Mesendoderm (in vitro differentiated cells): ENCODE measurements at regions not wholly inside any gene's neighbourhood (a gene's known extent, or its start where the extent isn't known, plus 50 kb on each side); places are given as distances from the start of the nearest gene placed in this dataset.
"Not testable (repeated sequence)": the region's sequence is repeated elsewhere in the genome, so short reads cannot be mapped to it uniquely, and the experiment has no call there.

Experiments
- DNase-seq: peaks from one replicate; pipeline ENCODE4 v3.0.0; 2013
- H2AK5ac ChIP-seq: 2 replicates; pipeline ENCODE4 v1.6.1; 2013; ENCODE audit warnings: low read length, inconsistent platforms
- H2BK120ac ChIP-seq: 2 replicates; pipeline ENCODE4 v1.6.1; 2013; ENCODE audit warnings: low read depth, mild to moderate bottlenecking, low read length, moderate library complexity, mixed read lengths
- H2BK15ac ChIP-seq: replicated peaks from 2 replicates; pipeline ENCODE4 v1.6.1; 2013; ENCODE audit warnings: low read depth, mild to moderate bottlenecking, moderate library complexity
- H2BK5ac ChIP-seq: 2 replicates; pipeline ENCODE4 v1.6.1; 2013; ENCODE audit warnings: low read length, inconsistent platforms
- H3K18ac ChIP-seq: 2 replicates; pipeline ENCODE4 v1.6.1; 2013; ENCODE audit warnings: mild to moderate bottlenecking, low read length, mixed read lengths
- H3K23ac ChIP-seq: one replicate; pipeline ENCODE4 v1.6.1; 2013; ENCODE audit warnings: low read length
- H3K27ac ChIP-seq: 2 replicates; pipeline ENCODE4 v1.5.1; 2013; ENCODE audit warnings: low read depth, mild to moderate bottlenecking, inconsistent platforms, low read length, moderate library complexity
- H3K27me3 ChIP-seq: 2 replicates; pipeline ENCODE4 v1.6.1; 2013; ENCODE audit warnings: low read length, control low read depth, mild to moderate bottlenecking, inconsistent platforms; ENCODE audit not compliant: insufficient read depth, poor library complexity
- H3K36me3 ChIP-seq: 2 replicates; pipeline ENCODE4 v1.6.1; 2013; ENCODE audit warnings: low read length, inconsistent platforms; ENCODE audit not compliant: control insufficient read depth, insufficient read depth
- H3K4ac ChIP-seq: one replicate; pipeline ENCODE4 v1.6.1; 2013; ENCODE audit warnings: low read depth, mild to moderate bottlenecking, low read length, moderate library complexity
- H3K4me1 ChIP-seq: 2 replicates; pipeline ENCODE4 v1.6.1; 2013; ENCODE audit warnings: low read depth, low read length, inconsistent platforms; ENCODE audit not compliant: control insufficient read depth
- H3K4me2 ChIP-seq: 2 replicates; pipeline ENCODE4 v1.6.1; 2013; ENCODE audit warnings: low read length
- H3K4me3 ChIP-seq: 2 replicates; pipeline ENCODE4 v1.5.1; 2013; ENCODE audit warnings: mild to moderate bottlenecking, low read length
- H3K56ac ChIP-seq: one replicate; pipeline ENCODE4 v1.6.1; 2013; ENCODE audit warnings: low read length
- H3K79me1 ChIP-seq: 2 replicates; pipeline ENCODE4 v1.6.1; 2013; ENCODE audit warnings: low read length, inconsistent platforms
- H3K79me2 ChIP-seq: 2 replicates; pipeline ENCODE4 v1.6.1; 2013; ENCODE audit warnings: mild to moderate bottlenecking, low read length; ENCODE audit not compliant: control insufficient read depth, insufficient read depth
- H3K9ac ChIP-seq: 2 replicates; pipeline ENCODE4 v1.6.1; 2013; ENCODE audit warnings: low read length, inconsistent platforms
- H4K5ac ChIP-seq: one replicate; pipeline ENCODE4 v1.6.1; 2013; ENCODE audit warnings: low read length
- H4K8ac ChIP-seq: one replicate; pipeline ENCODE4 v1.6.1; 2013; ENCODE audit warnings: low read depth, mild to moderate bottlenecking, control low read depth, low read length, moderate library complexity
- WGBS: extraction: QIAGEN DNeasy Blood & Tissue Kit; methylation state at CpG from one replicate; pipeline ENCODE4 v1.1.7; 2013; ENCODE audit warnings: low lambda C conversion rate, missing lambda C conversion rate; ENCODE audit not compliant: insufficient coverage; ENCODE audit errors: extremely low coverage; 5-methylcytosine and 5-hydroxymethylcytosine counted together

GRCh38 chr4:3625286-3625875 is 93.2 kb upstream of the LRPAP1 start:
- not testable (repeated sequence) for H3K27ac ChIP-seq, H2AK5ac ChIP-seq, H3K36me3 ChIP-seq, DNase-seq, H3K4me2 ChIP-seq, H3K27me3 ChIP-seq, H2BK15ac ChIP-seq, H3K4me1 ChIP-seq, H3K56ac ChIP-seq, H2BK120ac ChIP-seq, H4K5ac ChIP-seq, H3K79me1 ChIP-seq, H4K8ac ChIP-seq, H2BK5ac ChIP-seq, H3K4ac ChIP-seq, H3K79me2 ChIP-seq, H3K4me3 ChIP-seq, H3K9ac ChIP-seq, H3K18ac ChIP-seq, H3K23ac ChIP-seq
- WGBS = no CpG with 5 or more reads among the region's 8 CpGs

- not testable (repeated sequence) for H3K4ac ChIP-seq, H3K56ac ChIP-seq, H3K36me3 ChIP-seq, H2BK120ac ChIP-seq, H2AK5ac ChIP-seq, H4K5ac ChIP-seq, H2BK5ac ChIP-seq, H3K4me1 ChIP-seq, H4K8ac ChIP-seq, H3K18ac ChIP-seq, H3K79me2 ChIP-seq, H3K27ac ChIP-seq, H3K23ac ChIP-seq, H3K9ac ChIP-seq, H3K4me2 ChIP-seq, H3K27me3 ChIP-seq, H3K4me3 ChIP-seq, H3K79me1 ChIP-seq, H2BK15ac ChIP-seq
- peak; percentile 38 for DNase-seq
- WGBS = no CpG with 5 or more reads among the region's 11 CpGs
Observed at GRCh38 chr4:3623809-3624329, 91.6 kb upstream of the LRPAP1 start.

- Histone ChIP-seq H3K79me1 (no peaks in the 10 kb centered on the region), H3K27me3 (no peaks in the 10 kb centered on the region), H3K23ac (no peak overlapping the region), H3K18ac (no peak overlapping the region), H3K56ac (no peak overlapping the region), H4K8ac (no peak overlapping the region), H3K4me2 (no peak overlapping the region), H3K4ac (no peak overlapping the region), H2BK5ac (no peak overlapping the region), H3K4me1 (no peaks in the 10 kb centered on the region), H3K4me3 (no peak overlapping the region), H2BK15ac (no peak overlapping the region), H2BK120ac (no peak overlapping the region), H3K36me3 (no peaks in the 10 kb centered on the region), H3K27ac (no peak overlapping the region), H3K9ac (no peak overlapping the region), H2AK5ac (no peak overlapping the region), H3K79me2 (no peaks in the 10 kb centered on the region), H4K5ac (no peak overlapping the region)
- no CpG with 5 or more reads among the region's 7 CpGs for WGBS
- DNase-seq = no peak
Observed at GRCh38 chr4:3623106-3623505, 90.9 kb upstream of the LRPAP1 start.

- H2BK5ac ChIP-seq, H3K23ac ChIP-seq, H2BK15ac ChIP-seq, H3K4ac ChIP-seq, H3K79me1 ChIP-seq, H4K8ac ChIP-seq, H2AK5ac ChIP-seq, H3K9ac ChIP-seq, H3K79me2 ChIP-seq, DNase-seq, H3K4me1 ChIP-seq, H3K27me3 ChIP-seq, H3K56ac ChIP-seq, H2BK120ac ChIP-seq, H3K36me3 ChIP-seq, H3K4me2 ChIP-seq, H3K4me3 ChIP-seq, H4K5ac ChIP-seq, H3K27ac ChIP-seq, H3K18ac ChIP-seq: not testable (repeated sequence)
- WGBS = no CpG with 5 or more reads among the region's 6 CpGs
Observed at GRCh38 chr4:3620365-3620764, 88.1 kb upstream of the LRPAP1 start.

- not testable (repeated sequence) for H3K27me3 ChIP-seq, H3K56ac ChIP-seq, H4K8ac ChIP-seq, H2BK5ac ChIP-seq, H2AK5ac ChIP-seq, H2BK15ac ChIP-seq, H3K4me2 ChIP-seq, H3K4me1 ChIP-seq, H2BK120ac ChIP-seq, H3K4ac ChIP-seq, H3K36me3 ChIP-seq, DNase-seq, H3K27ac ChIP-seq, H3K79me2 ChIP-seq, H4K5ac ChIP-seq, H3K23ac ChIP-seq, H3K79me1 ChIP-seq, H3K18ac ChIP-seq, H3K9ac ChIP-seq, H3K4me3 ChIP-seq
- no CpG with 5 or more reads among the region's 4 CpGs for WGBS
Observed at GRCh38 chr4:3619698-3620097, 87.5 kb upstream of the LRPAP1 start.

GRCh38 chr4:3618341-3618740 is 86.1 kb upstream of the LRPAP1 start:
- not testable (repeated sequence) for H3K27me3 ChIP-seq, DNase-seq, H4K5ac ChIP-seq, H3K79me1 ChIP-seq, H3K36me3 ChIP-seq, H3K18ac ChIP-seq, H2AK5ac ChIP-seq, H2BK15ac ChIP-seq, H3K23ac ChIP-seq, H3K79me2 ChIP-seq, H3K27ac ChIP-seq, H3K56ac ChIP-seq, H3K4me2 ChIP-seq, H2BK120ac ChIP-seq, H3K4me3 ChIP-seq, H4K8ac ChIP-seq, H2BK5ac ChIP-seq, H3K4ac ChIP-seq, H3K4me1 ChIP-seq, H3K9ac ChIP-seq
- WGBS = no CpG with 5 or more reads among the region's 3 CpGs
